ENCODE measurements at regions not wholly inside any gene's neighbourhood (a gene's known extent, or its start where the extent isn't known, plus 50 kb on each side); places are given as distances from the start of the nearest gene placed in this dataset.
"Not testable (repeated sequence)": the region's sequence is repeated elsewhere in the genome, so short reads cannot be mapped to it uniquely, and the experiment has no call there.

DNA sequence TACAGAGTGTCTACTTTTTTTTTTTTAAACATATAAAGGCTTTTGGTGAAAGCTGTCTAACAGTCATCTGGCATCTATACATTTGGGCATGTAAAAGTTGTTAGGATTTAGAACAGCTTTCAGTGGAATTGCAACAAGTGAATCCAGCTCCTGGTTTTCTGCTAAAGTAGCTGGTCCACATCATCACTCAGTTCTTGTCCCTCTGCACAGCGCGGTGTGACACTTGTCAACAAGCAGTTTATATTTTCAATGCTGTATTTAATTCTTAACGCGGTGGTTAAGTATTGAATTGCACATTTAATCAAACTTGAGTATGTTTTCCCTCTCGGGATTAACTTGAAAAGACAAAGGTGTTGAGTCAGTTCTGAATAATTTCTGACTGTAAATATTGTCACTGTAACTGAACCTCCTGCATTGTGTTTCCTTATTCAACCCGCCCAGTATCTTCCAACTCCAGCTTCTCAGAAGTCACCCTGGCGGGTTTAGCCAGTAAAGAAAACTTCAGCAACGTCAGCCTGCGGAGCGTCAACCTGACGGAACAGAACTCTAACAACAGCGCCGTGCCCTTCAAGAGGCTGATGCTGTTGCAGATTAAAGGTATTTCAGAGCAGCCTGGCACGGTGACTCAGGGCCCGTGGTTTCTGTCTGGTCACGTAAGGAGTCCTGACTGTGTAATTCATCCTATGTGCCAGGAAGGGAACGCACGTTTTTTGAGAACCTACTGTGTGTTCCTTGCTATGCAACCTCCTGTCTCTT is 66.1 kb upstream of the LYZL2 start:
- TF ChIP-seq CTCF (IDR thresholded peaks at IDR 0.05; ENCODE audit: poor library complexity, severe bottlenecking); TAF1 (IDR thresholded peaks at IDR 0.05; ENCODE audit: low read depth): not testable (repeated sequence)
